H1 (cell line): ENCODE measurements at regions not wholly inside any gene's neighbourhood (a gene's known extent, or its start where the extent isn't known, plus 50 kb on each side); places are given as distances from the start of the nearest gene placed in this dataset.

Experiments used
- CHD1 ChIP-seq: IDR thresholded peaks from 2 replicates; pipeline ENCODE4 v1.6.1; 2012; ENCODE audit warnings: low read depth, low read length, improper control_type of control experiment
- CTCF ChIP-seq, 3 experiments: IDR thresholded peaks; 1 replicate in 2 of 3; 2 replicates in 1 of 3; pipeline versions ENCODE4 v1.5.1 to v1.6.1; 2011; ENCODE audit warnings: low read length in 3 of 3, mild to moderate bottlenecking in 3 of 3, inconsistent platforms in 2 of 3, low read depth in 1 of 3, moderate library complexity in 1 of 3; ENCODE audit not compliant: insufficient read depth in 1 of 3; ENCODE audit errors: control extremely low read depth in 1 of 3
- EP300 ChIP-seq, 2 experiments: IDR thresholded peaks; 1 replicate in 1 of 2; 2 replicates in 1 of 2; pipeline ENCODE4 v1.6.1; 2011 to 2012; ENCODE audit warnings: low read depth in 2 of 2, low read length in 2 of 2, mild to moderate bottlenecking in 2 of 2, borderline replicate concordance in 1 of 2, inconsistent platforms in 1 of 2, moderate library complexity in 1 of 2
- EZH2 ChIP-seq: fragments of 200-600 bp; sonication (generic); IDR thresholded peaks from 2 replicates; pipeline ENCODE4 v1.7.1; 2012; ENCODE audit warnings: low read depth, mild to moderate bottlenecking, moderate library complexity, low read length, inconsistent platforms; ENCODE audit not compliant: severe bottlenecking
- HDAC2 ChIP-seq, 2 experiments: fragments of 300-600 bp in 1 of 2; sonication (generic) in 1 of 2; IDR thresholded peaks; 2 replicates each; pipeline ENCODE4 v1.6.1; 2011 to 2012; ENCODE audit warnings: low read depth in 2 of 2, low read length in 2 of 2, mild to moderate bottlenecking in 2 of 2, moderate library complexity in 2 of 2, borderline replicate concordance in 1 of 2, inconsistent platforms in 1 of 2
- JUND ChIP-seq: IDR thresholded peaks from 2 replicates; pipeline ENCODE4 v1.6.1; 2011; ENCODE audit warnings: mild to moderate bottlenecking, improper control_type of control experiment, low read length
- POLR2A ChIP-seq, 2 experiments: IDR thresholded peaks; 1 replicate in 1 of 2; 2 replicates in 1 of 2; pipeline ENCODE4 v1.6.1; 2011; ENCODE audit warnings: low read depth in 2 of 2, low read length in 2 of 2, mild to moderate bottlenecking in 2 of 2; ENCODE audit errors: control extremely low read depth in 1 of 2
- POLR2AphosphoS5 ChIP-seq: IDR thresholded peaks from 2 replicates; pipeline ENCODE4 v1.6.1; 2011; ENCODE audit warnings: low read depth, low read length
- RAD21 ChIP-seq, 2 experiments: IDR thresholded peaks in 1 of 2; conservative IDR thresholded peaks in 1 of 2; 2 replicates each; pipeline ENCODE4 v1.6.1; 2011; ENCODE audit warnings: low read depth in 2 of 2, low read length in 2 of 2, improper control_type of control experiment in 1 of 2, inconsistent platforms in 1 of 2, mild to moderate bottlenecking in 1 of 2, moderate library complexity in 1 of 2
- RFX5 ChIP-seq: IDR thresholded peaks from 2 replicates; pipeline ENCODE4 v1.6.1; 2011; ENCODE audit warnings: low read depth, low read length, improper control_type of control experiment, borderline replicate concordance
- TCF12 ChIP-seq: IDR thresholded peaks from 2 replicates; pipeline ENCODE4 v1.6.1; 2011; ENCODE audit warnings: low read depth, mild to moderate bottlenecking, low read length

- TF ChIP-seq CTCF (IDR thresholded peaks at IDR 0.05; ENCODE audit: control extremely low read depth in 1 of 3, insufficient read depth in 1 of 3, low read depth in 1 of 3, low read length in 3 of 3) (no peak), RAD21 (IDR thresholded peaks at IDR 0.05 in 1 of 2, conservative IDR thresholded peaks at IDR 0.05 in 1 of 2; ENCODE audit: low read depth in 2 of 2, low read length in 2 of 2) (no peak), EP300 (IDR thresholded peaks at IDR 0.05; ENCODE audit: borderline replicate concordance in 1 of 2, low read depth in 2 of 2, low read length in 2 of 2) (no peak), RFX5 (no peak), EZH2 (no peak), HDAC2 (IDR thresholded peaks at IDR 0.05; ENCODE audit: borderline replicate concordance in 1 of 2, low read depth in 2 of 2, low read length in 2 of 2) (no peak), CHD1 (no peak), TCF12 (no peak), POLR2A (IDR thresholded peaks at IDR 0.05; ENCODE audit: control extremely low read depth in 1 of 2, low read depth in 2 of 2, low read length in 2 of 2) (no peak), JUND (no peak), POLR2AphosphoS5 (no peak)
Measured at GRCh38 chr12:43238281-43238680, 313.7 kb downstream of the ADAMTS20 start.
